Choroid plexus epithelial cell (primary cell): ENCODE measurements at regions not wholly inside any gene's neighbourhood (a gene's known extent, or its start where the extent isn't known, plus 50 kb on each side); places are given as distances from the start of the nearest gene placed in this dataset.

ENCODE experiments used
- DNase-seq: peaks from one replicate; pipeline ENCODE4 v3.0.0-alpha.2; 2010; ENCODE audit warnings: low read depth
- H3K4me3 ChIP-seq: 2 replicates; pipeline ENCODE4 v1.5.1; 2011; ENCODE audit warnings: low read depth, mild to moderate bottlenecking, control low read depth, low read length, moderate library complexity
- TF ChIP-seq, protein P1 (sequence below): conservative IDR thresholded peaks from 2 replicates; pipeline ENCODE4 v1.5.1; 2011; ENCODE audit warnings: low read depth, mild to moderate bottlenecking, control low read depth, inconsistent platforms, low read length, moderate library complexity

DNA sequence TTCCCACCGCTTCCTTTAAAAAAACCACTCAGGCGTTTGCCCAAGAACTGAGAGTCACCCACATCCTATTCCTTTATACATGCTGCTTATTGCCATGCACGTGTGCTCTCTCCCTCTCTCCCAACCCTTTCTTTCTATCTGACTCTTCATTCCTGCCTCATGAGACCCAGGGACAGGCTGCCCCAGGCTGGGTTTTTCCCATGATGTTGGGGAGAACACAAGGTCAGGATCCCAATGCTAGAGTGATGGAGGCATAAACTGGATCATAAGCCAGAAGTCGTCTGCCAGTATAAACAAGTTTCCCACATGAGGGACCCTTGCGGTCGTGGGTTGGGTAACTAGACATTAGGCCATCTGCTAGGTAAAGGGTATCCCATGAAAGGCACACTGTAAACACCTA, 64.9 kb downstream of the CD2 start:
- TF ChIP-seq, protein P1, sequence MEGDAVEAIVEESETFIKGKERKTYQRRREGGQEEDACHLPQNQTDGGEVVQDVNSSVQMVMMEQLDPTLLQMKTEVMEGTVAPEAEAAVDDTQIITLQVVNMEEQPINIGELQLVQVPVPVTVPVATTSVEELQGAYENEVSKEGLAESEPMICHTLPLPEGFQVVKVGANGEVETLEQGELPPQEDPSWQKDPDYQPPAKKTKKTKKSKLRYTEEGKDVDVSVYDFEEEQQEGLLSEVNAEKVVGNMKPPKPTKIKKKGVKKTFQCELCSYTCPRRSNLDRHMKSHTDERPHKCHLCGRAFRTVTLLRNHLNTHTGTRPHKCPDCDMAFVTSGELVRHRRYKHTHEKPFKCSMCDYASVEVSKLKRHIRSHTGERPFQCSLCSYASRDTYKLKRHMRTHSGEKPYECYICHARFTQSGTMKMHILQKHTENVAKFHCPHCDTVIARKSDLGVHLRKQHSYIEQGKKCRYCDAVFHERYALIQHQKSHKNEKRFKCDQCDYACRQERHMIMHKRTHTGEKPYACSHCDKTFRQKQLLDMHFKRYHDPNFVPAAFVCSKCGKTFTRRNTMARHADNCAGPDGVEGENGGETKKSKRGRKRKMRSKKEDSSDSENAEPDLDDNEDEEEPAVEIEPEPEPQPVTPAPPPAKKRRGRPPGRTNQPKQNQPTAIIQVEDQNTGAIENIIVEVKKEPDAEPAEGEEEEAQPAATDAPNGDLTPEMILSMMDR = no peak
- DNase-seq = peak; percentile 60
- H3K4me3 ChIP-seq = no peak overlapping the region

DNA sequence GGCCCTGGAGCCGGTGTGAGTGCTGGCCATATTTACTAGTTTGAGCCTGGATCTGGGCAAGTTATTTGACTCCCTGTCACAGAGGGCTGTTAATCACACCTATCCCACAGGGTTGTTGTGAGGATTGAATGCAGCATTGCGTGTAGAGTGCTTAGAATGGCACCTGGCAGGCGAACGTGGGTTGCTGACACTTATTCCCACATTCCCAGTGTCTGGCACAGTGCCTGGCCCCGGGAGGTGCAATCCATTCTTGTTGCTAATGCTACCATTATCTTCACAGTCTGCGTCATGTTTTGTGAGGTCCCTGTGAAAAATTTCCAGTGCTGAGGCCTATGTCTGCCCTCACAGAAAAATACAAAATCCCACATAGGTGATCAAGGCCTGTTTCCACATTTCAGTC, 66.1 kb downstream of the CD2 start:
- no peak overlapping the region for H3K4me3 ChIP-seq
- TF ChIP-seq, protein P1 = no peak
- peak; percentile 90 for DNase-seq

DNA sequence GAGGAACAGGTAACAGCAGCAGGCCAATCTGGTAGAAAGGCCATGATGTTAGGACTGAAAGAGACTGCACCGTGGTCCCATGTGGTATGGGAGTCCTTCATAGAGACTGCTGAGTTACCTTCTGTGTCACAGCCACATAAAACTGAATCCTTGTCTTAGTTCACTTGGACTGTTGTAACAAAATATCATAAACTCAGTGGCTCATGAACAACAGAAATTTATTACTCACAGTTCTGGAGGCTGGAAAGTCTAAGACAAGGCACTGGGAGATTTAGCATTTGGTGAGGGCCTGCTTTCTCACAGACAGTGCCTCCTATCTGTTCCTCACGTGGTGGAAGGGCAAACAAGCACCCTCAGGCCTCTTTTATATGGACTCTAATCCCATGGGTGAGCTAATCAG, 67.5 kb downstream of the CD2 start:
- DNase-seq = no peak
- TF ChIP-seq, protein P1 = no peak
- H3K4me3 ChIP-seq = no peak overlapping the region

DNA sequence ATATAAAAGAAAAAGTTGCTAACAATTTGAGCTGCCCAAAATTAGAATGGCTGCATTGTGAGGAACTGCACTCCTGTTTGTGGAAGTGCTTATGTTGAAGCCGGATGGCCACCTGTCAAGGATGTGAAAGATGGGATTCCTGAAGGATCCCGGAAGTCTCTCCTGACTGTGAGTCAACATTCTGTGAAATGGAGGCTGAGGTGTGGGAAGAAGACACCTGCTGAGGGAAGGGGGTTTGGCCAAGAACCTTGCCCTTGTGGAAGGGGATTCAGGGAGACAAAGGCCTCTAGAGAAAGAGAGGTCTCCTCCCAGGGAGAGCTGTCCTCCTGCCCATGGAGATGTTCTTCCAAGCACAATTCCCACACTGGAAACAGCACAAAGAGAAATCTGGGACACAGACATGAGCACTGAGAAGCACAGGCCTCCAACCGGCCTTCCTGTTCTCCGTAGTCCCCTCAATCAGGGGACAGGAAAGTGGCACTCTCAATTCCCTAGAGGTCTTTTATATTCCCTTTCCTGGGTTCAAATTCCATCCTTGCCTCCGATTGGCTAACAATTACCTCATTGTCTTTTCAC, 70.5 kb downstream of the CD2 start:
- TF ChIP-seq, protein P1 = no peak
- no peak for DNase-seq
- H3K4me3 ChIP-seq = no peak overlapping the region

DNA sequence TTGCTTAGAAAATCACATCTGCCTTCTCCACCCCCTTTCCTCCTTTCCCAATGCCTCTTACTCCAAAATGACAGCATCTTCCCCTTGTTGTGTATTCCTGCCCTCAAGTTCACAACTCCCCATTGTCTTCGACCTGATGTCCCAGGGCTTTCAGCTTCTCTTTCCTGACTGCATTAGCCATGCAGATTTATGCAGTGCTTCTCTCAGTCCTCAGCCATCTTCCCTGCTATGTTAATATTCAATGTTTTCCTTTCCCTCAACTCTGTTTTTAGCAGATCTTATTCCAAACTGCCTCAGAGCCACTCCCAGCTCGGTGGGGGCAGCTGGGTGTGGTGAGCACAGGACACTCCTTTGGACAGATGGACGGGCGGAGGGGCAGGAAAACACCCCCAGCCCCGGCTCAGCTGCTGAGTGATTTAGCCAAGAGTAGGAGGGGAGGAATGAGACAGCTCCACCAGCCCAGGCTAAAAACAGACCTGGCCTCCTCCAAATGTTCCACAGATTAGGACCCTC, 71.0 kb downstream of the CD2 start:
- TF ChIP-seq, protein P1 = no peak
- no peak overlapping the region for H3K4me3 ChIP-seq
- no peak for DNase-seq

DNA sequence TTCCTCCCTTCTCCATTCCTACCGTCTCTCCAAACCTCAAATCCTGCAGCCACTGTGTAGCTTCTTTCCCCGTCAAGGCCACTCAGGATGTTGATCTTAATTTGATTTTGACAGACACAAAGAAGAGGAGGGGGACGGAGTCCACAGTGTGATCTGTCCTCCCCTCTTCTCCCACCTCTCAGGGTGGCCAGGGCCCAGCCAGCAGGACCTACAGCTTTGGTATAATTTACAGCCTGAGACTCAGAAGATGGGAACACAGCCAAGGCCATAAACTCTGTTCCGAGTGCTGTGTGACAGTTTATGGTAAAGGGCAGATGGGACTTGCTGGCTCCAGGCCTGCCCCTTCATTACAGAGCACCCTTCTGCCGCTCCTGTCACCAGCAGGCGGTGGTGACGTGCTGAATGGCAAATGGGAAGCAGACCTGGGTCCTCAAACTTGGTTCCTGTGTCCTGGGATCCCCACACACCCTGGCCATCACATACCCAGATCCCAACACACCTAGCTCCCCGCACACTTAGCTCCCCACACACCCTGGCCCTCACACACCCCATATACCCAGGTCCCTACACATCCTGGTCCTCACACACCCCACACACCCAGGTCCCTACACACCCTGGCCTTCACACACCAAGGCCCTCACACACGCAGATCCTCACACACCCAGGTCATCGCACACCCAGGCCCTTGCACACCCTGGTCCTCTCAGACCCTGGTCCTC, 71.6 kb downstream of the CD2 start:
- H3K4me3 ChIP-seq = no peak overlapping the region
- TF ChIP-seq, protein P1 = no peak
- DNase-seq = no peak
